Neutrophil (primary cell): ENCODE measurements at regions not wholly inside any gene's neighbourhood (a gene's known extent, or its start where the extent isn't known, plus 50 kb on each side); places are given as distances from the start of the nearest gene placed in this dataset.

Experiments used
- H3K27ac ChIP-seq: fragments of 200-600 bp; sonication (generic); 2 replicates; pipeline ENCODE4 v1.5.1; 2016; ENCODE audit warnings: mild to moderate bottlenecking, moderate library complexity
- H3K27me3 ChIP-seq: fragments of 200-600 bp; sonication (generic); 2 replicates; pipeline ENCODE4 v1.6.0; 2016; ENCODE audit warnings: mild to moderate bottlenecking
- H3K36me3 ChIP-seq: fragments of 200-600 bp; sonication (generic); 2 replicates; pipeline ENCODE4 v1.5.1; 2017
- H3K4me1 ChIP-seq, 2 experiments: fragments of 200-600 bp in 1 of 2; sonication (generic) in 1 of 2; 1 replicate in 1 of 2; 2 replicates in 1 of 2; pipeline versions ENCODE4 v1.5.1 to v1.6.1; 2013 to 2016; ENCODE audit warnings: low read depth in 1 of 2, low read length in 1 of 2, mild to moderate bottlenecking in 1 of 2, moderate library complexity in 1 of 2; ENCODE audit not compliant: control insufficient read depth in 1 of 2, insufficient read depth in 1 of 2
- H3K4me3 ChIP-seq, 2 experiments: fragments of 200-600 bp in 1 of 2; sonication (generic) in 1 of 2; 1 replicate in 1 of 2; 2 replicates in 1 of 2; pipeline ENCODE4 v1.5.1; 2013 to 2016; ENCODE audit warnings: low read depth in 1 of 2, low read length in 1 of 2, mild to moderate bottlenecking in 1 of 2, moderate library complexity in 1 of 2
- H3K9me3 ChIP-seq: fragments of 200-600 bp; sonication (generic); 2 replicates; pipeline ENCODE4 v1.5.1; 2016
- TF ChIP-seq, protein P1 (sequence below): fragments of 200-600 bp; sonication (generic); IDR thresholded peaks from 2 replicates; pipeline ENCODE4 v1.5.1; 2016; ENCODE audit warnings: antibody characterized with exemption

GRCh38 chr15:38899300-38899699 is 334.7 kb upstream of the RASGRP1 start:
- H3K27ac ChIP-seq: no peak overlapping the region
- no peak overlapping the region for H3K4me3 ChIP-seq
- H3K36me3 ChIP-seq: no peaks in the 10 kb centered on the region
- no peaks in the 10 kb centered on the region for H3K9me3 ChIP-seq
- H3K27me3 ChIP-seq: no peaks in the 10 kb centered on the region
- TF ChIP-seq, protein P1, sequence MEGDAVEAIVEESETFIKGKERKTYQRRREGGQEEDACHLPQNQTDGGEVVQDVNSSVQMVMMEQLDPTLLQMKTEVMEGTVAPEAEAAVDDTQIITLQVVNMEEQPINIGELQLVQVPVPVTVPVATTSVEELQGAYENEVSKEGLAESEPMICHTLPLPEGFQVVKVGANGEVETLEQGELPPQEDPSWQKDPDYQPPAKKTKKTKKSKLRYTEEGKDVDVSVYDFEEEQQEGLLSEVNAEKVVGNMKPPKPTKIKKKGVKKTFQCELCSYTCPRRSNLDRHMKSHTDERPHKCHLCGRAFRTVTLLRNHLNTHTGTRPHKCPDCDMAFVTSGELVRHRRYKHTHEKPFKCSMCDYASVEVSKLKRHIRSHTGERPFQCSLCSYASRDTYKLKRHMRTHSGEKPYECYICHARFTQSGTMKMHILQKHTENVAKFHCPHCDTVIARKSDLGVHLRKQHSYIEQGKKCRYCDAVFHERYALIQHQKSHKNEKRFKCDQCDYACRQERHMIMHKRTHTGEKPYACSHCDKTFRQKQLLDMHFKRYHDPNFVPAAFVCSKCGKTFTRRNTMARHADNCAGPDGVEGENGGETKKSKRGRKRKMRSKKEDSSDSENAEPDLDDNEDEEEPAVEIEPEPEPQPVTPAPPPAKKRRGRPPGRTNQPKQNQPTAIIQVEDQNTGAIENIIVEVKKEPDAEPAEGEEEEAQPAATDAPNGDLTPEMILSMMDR: no peak
- H3K4me1 ChIP-seq: no peaks in the 10 kb centered on the region

- Histone ChIP-seq H3K9me3 (no peaks in the 10 kb centered on the region), H3K27me3 (no peaks in the 10 kb centered on the region)
Measured at GRCh38 chr15:38904298-38904697, 339.7 kb upstream of the RASGRP1 start.

DNA sequence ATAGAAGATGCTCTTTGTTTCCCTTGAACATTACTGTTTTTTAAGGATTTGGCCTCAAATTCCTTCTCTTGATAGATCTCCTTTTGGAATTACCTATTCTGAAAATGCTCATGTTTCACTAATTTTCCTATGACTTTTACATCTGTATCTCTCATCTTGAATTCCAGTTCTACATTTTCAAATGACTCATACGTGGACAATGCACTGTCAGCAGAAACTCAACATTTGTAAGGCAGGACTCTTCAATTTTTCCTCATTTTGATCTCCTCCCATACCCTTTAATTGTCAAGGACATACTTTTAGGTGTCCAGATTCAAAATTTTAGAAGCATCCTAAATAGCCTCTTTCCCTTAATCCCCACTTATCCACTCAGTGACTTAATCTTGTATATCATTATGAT is 341.0 kb upstream of the RASGRP1 start:
- H3K27ac ChIP-seq: no peak overlapping the region
- no peak overlapping the region for H3K4me3 ChIP-seq
- no peaks in the 10 kb centered on the region for H3K9me3 ChIP-seq
- TF ChIP-seq, protein P1: no peak
- H3K4me1 ChIP-seq: no peaks in the 10 kb centered on the region
- no peaks in the 10 kb centered on the region for H3K36me3 ChIP-seq
- no peaks in the 10 kb centered on the region for H3K27me3 ChIP-seq

More at GRCh38 chr15:38904298-38904697, 339.7 kb upstream of the RASGRP1 start:
- TF ChIP-seq, protein P1: no peak
- Histone ChIP-seq H3K4me3 (no peak overlapping the region), H3K4me1 (no peaks in the 10 kb centered on the region), H3K27ac (no peak overlapping the region), H3K36me3 (no peaks in the 10 kb centered on the region)

GRCh38 chr15:38920966-38921365 is 356.4 kb upstream of the RASGRP1 start:
- H3K4me3 ChIP-seq: no peak overlapping the region
- no peaks in the 10 kb centered on the region for H3K36me3 ChIP-seq
- H3K27ac ChIP-seq: no peak overlapping the region
- H3K9me3 ChIP-seq: no peaks in the 10 kb centered on the region
- H3K4me1 ChIP-seq: no peaks in the 10 kb centered on the region
- H3K27me3 ChIP-seq: no peaks in the 10 kb centered on the region
- TF ChIP-seq, protein P1: no peak

DNA sequence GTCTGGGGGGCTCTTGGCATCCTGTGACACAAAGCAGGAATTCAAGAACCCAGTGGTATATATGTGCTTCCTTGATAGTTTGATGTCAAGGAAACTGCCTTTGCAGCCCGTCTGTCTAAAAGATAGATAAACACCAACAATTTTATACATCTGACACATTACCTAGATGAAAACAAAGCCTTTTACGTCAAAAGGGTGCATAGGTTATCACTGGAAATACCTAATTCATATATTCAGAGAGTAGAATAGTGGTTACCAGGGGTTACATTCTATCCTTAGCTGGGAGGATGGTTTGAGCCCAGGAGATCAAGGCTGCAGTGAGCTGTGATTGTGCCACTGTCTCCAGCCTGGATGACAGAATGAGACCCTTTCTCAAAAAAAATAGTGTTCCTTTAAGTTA is 356.9 kb upstream of the RASGRP1 start:
- Histone ChIP-seq H3K27me3 (no peaks in the 10 kb centered on the region), H3K4me3 (no peak overlapping the region), H3K27ac (no peak overlapping the region)

More for the DNA sequence above, 356.9 kb upstream of the RASGRP1 start:
- no peaks in the 10 kb centered on the region for H3K9me3 ChIP-seq
- TF ChIP-seq, protein P1: no peak
- H3K36me3 ChIP-seq: no peaks in the 10 kb centered on the region
- no peaks in the 10 kb centered on the region for H3K4me1 ChIP-seq
